Hippocampal formation (tissue), 2 donors: ENCODE measurements at regions not wholly inside any gene's neighbourhood (a gene's known extent, or its start where the extent isn't known, plus 50 kb on each side); places are given as distances from the start of the nearest gene placed in this dataset.

Experiments used
- DNase-seq, 2 donors: peaks; one replicate each; lab custom pipeline; 2025; lab: John Stamatoyannopoulos, UW

- no peak for DNase-seq
These were observed 111.8 kb upstream of the RGMA start for GRCh38 chr15:93200837-93201226.

- no peak for DNase-seq
These were observed 111.2 kb upstream of the RGMA start for GRCh38 chr15:93200081-93200836.

- no peak for DNase-seq
These were observed 107.2 kb upstream of the RGMA start for GRCh38 chr15:93196135-93196670.

GRCh38 chr15:93195109-93195508 is 106.1 kb upstream of the RGMA start:
- no peak for DNase-seq

GRCh38 chr15:93190238-93190637 is 101.2 kb upstream of the RGMA start:
- no peak for DNase-seq

- DNase-seq, result no peak
These were observed 100.5 kb upstream of the RGMA start for GRCh38 chr15:93189561-93189960.

GRCh38 chr15:93188236-93188635 is 99.2 kb upstream of the RGMA start:
- DNase-seq, result no peak

GRCh38 chr15:93185796-93186195 is 96.8 kb upstream of the RGMA start:
- no peak for DNase-seq

- no peak for DNase-seq
These were observed 93.7 kb upstream of the RGMA start for GRCh38 chr15:93182703-93183205.

- DNase-seq, result no peak
These were observed 91.6 kb upstream of the RGMA start for GRCh38 chr15:93180656-93181055.

- DNase-seq, result no peak
These were observed 91.1 kb upstream of the RGMA start for GRCh38 chr15:93180128-93180527.

GRCh38 chr15:93179700-93180102 is 90.7 kb upstream of the RGMA start:
- no peak for DNase-seq

GRCh38 chr15:93179072-93179471 is 90.1 kb upstream of the RGMA start:
- DNase-seq, result no peak

- no peak for DNase-seq
These were observed 89.4 kb upstream of the RGMA start for GRCh38 chr15:93178371-93178770.

GRCh38 chr15:93176065-93176464 is 87.1 kb upstream of the RGMA start:
- no peak for DNase-seq

GRCh38 chr15:93174836-93175235 is 85.8 kb upstream of the RGMA start:
- peak in 1 of 2 donors; percentile 12 for DNase-seq

- no peak for DNase-seq
These were observed 84.4 kb upstream of the RGMA start for GRCh38 chr15:93173369-93173768.

GRCh38 chr15:93171476-93171875 is 82.5 kb upstream of the RGMA start:
- DNase-seq, result no peak

GRCh38 chr15:93170329-93170728 is 81.3 kb upstream of the RGMA start:
- no peak for DNase-seq

- DNase-seq, result no peak
These were observed 79.9 kb upstream of the RGMA start for GRCh38 chr15:93168910-93169309.

- DNase-seq, result no peak
These were observed 78.3 kb upstream of the RGMA start for GRCh38 chr15:93167291-93167690.

GRCh38 chr15:93166675-93167074 is 77.7 kb upstream of the RGMA start:
- no peak for DNase-seq

GRCh38 chr15:93165734-93166470 is 76.9 kb upstream of the RGMA start:
- no peak for DNase-seq
